T-helper 2 cell treated with Interferon-gamma antibody and Interleukin-4, amounts not matched to agents 5 μg/mL and 100 μg/mL, for 36 hours (primary cell): ENCODE measurements at regions not wholly inside any gene's neighbourhood (a gene's known extent, or its start where the extent isn't known, plus 50 kb on each side); places are given as distances from the start of the nearest gene placed in this dataset.

Experiments used
- DNase-seq: peaks from one replicate; pipeline ENCODE4 v3.0.0; 2021; ENCODE audit warnings: low spot score
- H3K27ac Mint-ChIP-seq: one replicate; pipeline ENCODE4 v1.8.0; 2021; ENCODE audit warnings: mild to moderate bottlenecking, mixed read lengths
- H3K27me3 Mint-ChIP-seq: one replicate; pipeline ENCODE4 v1.8.0; 2021; ENCODE audit warnings: low read depth, mixed read lengths
- H3K36me3 Mint-ChIP-seq: one replicate; pipeline ENCODE4 v1.8.0; 2021; ENCODE audit warnings: low read depth, mixed read lengths
- H3K4me1 Mint-ChIP-seq: one replicate; pipeline ENCODE4 v1.8.0; 2021; ENCODE audit warnings: low read depth, mixed read lengths
- H3K4me3 Mint-ChIP-seq: one replicate; pipeline ENCODE4 v1.8.0; 2022; ENCODE audit warnings: mild to moderate bottlenecking, moderate library complexity, mixed read lengths
- H3K9me3 Mint-ChIP-seq: one replicate; pipeline ENCODE4 v1.8.0; 2021; ENCODE audit warnings: mixed read lengths

DNA sequence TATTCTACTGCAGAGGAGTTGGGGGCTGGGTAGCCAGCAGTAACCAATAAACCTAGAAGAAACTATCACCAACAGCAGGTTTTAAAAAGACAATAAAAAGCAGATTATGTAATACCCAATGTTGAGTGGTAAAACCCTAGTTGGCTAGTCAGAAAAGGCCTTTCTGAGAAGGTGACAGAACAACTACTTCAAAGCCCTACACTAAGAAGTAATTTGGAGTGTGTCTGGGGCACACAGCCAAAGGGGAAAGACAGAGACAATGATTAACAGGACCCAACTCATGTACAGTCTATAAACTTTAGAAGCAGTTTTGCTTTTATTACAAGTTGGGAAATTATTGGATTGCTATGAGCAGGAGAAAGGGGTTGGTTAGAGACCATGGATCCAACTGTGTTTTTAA lies 77.2 kb upstream of the TMEM106B start:
- Mint-ChIP-seq H3K36me3 (peaks cover 4% of the 10 kb centered on the region), H3K27ac (no peak overlapping the region), H3K9me3 (peaks cover 11% of the 10 kb centered on the region), H3K27me3 (no peaks in the 10 kb centered on the region), H3K4me1 (peaks cover 27% of the 10 kb centered on the region), H3K4me3 (no peak overlapping the region)
- DNase-seq: no peak

DNA sequence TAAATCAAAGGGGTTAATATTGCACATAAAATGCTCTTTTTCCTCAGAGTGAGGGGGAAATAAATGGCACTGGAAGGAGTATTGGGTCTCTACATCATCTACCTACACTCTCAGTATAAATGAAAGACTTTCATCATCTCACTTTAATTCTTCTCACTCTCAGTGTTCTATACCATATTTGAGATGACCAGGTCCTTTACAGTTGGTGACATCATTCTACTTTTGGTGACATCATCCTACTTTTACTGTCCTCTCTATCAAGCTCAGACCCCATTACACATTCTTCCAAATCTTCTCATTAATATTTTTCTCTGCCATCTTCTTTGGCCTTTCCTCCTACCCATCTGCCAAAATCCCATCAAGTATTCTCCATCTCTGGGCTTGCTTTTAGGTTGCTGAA lies 74.6 kb upstream of the TMEM106B start:
- DNase-seq: no peak
- Mint-ChIP-seq H3K27me3 (peaks cover 2% of the 10 kb centered on the region), H3K9me3 (peaks cover 11% of the 10 kb centered on the region), H3K27ac (no peak overlapping the region), H3K36me3 (peaks cover 4% of the 10 kb centered on the region), H3K4me1 (peaks cover 15% of the 10 kb centered on the region), H3K4me3 (no peak overlapping the region)

DNA sequence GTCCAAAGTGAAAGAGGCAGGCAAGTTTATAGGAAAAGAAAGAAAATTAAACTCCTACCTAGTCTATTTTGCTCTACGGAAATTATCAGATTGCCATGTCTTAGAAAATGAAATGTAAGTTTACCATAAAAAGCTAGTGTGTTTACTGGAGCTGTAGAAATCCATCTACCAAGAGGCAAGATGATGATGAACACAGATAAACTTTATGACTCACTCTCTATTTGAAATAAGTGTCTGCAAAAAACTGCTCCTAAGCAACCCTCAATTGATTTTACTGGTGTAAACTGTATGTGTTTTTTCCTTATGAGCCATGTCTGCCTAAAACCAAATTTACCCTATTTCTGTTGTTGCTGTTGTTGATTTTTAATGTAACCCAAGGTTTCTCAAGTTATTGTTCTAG lies 73.8 kb upstream of the TMEM106B start:
- DNase-seq: no peak
- H3K4me3 Mint-ChIP-seq: no peak overlapping the region
- peaks cover 3% of the 10 kb centered on the region for H3K36me3 Mint-ChIP-seq
- H3K27me3 Mint-ChIP-seq: peaks cover 5% of the 10 kb centered on the region
- H3K9me3 Mint-ChIP-seq: peaks cover 6% of the 10 kb centered on the region
- H3K27ac Mint-ChIP-seq: no peak overlapping the region
- peaks cover 9% of the 10 kb centered on the region for H3K4me1 Mint-ChIP-seq

DNA sequence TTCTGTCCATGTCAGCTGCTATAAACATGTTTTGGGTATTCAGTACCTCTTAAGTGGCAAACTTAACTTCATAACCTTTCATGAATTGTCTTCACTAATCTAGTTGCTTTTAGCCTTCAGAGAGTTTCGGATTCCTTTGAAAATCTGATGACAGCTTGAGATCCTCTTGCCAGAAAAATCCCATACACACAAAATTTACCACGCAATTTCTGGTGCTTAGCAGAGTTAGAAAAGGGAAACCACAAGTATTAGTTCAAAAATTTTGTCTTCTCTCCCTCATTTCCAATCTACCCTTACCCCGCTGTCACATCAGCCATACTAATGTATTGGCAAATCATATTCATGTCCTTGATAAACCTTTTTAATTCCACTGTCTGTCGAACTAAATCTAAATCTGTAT lies 72.7 kb upstream of the TMEM106B start:
- DNase-seq: no peak
- Mint-ChIP-seq H3K27me3 (peaks cover 6% of the 10 kb centered on the region), H3K4me1 (peaks cover 9% of the 10 kb centered on the region), H3K27ac (no peak overlapping the region), H3K4me3 (no peak overlapping the region), H3K36me3 (no peaks in the 10 kb centered on the region), H3K9me3 (no peaks in the 10 kb centered on the region)

DNA sequence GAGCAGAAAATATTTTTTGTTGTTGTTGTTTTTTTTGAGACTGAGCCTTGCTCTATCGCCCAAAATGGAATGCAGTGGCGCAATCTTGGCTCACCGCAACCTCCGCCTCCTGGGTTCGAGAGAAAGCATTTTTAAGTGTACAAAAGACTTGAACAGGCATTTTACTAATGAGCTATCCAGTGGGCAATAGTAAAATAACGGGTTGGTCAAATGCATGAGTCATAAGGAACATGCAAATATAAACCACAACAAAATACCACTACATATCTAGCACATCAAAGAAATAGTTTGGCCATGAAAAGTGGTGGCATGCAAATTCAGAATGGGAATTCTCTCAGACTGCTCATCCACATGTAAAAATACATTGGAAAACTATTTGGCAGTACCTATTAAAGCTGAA lies 71.7 kb upstream of the TMEM106B start:
- no peak overlapping the region for H3K4me3 Mint-ChIP-seq
- H3K36me3 Mint-ChIP-seq: no peaks in the 10 kb centered on the region
- peaks cover 9% of the 10 kb centered on the region for H3K4me1 Mint-ChIP-seq
- H3K9me3 Mint-ChIP-seq: no peaks in the 10 kb centered on the region
- H3K27me3 Mint-ChIP-seq: peaks cover 6% of the 10 kb centered on the region
- no peak overlapping the region for H3K27ac Mint-ChIP-seq
- no peak for DNase-seq

DNA sequence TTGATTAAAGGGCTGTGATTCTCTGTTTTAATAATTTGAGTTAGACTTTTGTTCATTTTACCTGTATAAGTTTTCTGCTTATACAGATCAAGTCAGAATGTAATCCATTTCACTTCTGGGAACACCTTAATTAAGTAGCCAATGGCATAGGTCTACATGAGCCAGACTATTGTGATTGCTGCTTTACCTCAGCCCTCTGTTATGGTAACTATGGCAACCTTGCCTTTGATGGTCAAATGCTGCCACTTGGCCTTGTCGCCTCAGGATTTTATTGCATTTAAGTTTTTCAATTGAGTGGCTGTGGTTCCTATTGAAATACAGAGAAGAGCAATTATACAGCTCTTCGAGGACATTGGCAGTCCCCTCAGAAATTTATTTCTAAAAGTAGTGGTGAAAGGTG lies 64.3 kb upstream of the TMEM106B start:
- Mint-ChIP-seq H3K27ac (no peak overlapping the region), H3K4me3 (no peak overlapping the region), H3K9me3 (no peaks in the 10 kb centered on the region), H3K27me3 (peaks cover 5% of the 10 kb centered on the region), H3K4me1 (no peaks in the 10 kb centered on the region), H3K36me3 (no peaks in the 10 kb centered on the region)
- DNase-seq: no peak

DNA sequence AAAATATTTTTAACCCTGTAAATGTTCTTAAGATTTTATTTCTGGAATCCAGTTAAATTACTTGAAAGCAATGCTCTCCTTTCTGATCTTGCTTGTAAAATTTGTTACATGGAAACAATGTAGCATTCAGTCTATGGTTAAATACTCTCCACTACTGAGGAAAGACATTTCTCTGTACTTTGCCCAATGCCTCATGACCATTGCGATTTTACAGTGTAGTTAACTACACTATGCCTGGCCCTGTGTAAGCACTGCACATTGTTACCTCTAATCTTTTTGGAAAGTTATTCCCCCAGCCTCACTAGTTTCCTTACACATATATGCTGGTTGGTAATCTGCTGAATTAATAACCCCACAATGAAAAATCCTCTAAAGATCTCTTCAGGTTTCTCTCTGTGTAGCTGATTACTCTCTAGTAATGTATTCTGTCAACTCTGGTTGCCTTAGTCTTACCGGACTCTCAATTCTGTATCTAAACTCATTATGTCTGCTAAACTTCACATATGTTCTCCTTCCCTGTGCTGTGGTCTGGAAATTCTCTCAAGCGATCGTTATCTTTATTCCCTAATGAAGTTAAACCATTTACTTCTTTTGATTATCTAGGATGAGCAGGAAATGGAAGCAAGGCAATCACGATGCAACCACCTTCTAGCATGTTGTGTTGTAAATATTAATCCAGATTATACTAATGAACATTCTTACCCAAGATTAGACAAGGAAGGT lies 58.7 kb upstream of the TMEM106B start:
- DNase-seq: no peak
- Mint-ChIP-seq H3K4me3 (no peak overlapping the region), H3K4me1 (no peaks in the 10 kb centered on the region), H3K9me3 (no peaks in the 10 kb centered on the region), H3K27ac (no peak overlapping the region), H3K36me3 (no peaks in the 10 kb centered on the region), H3K27me3 (peaks cover 4% of the 10 kb centered on the region)

DNA sequence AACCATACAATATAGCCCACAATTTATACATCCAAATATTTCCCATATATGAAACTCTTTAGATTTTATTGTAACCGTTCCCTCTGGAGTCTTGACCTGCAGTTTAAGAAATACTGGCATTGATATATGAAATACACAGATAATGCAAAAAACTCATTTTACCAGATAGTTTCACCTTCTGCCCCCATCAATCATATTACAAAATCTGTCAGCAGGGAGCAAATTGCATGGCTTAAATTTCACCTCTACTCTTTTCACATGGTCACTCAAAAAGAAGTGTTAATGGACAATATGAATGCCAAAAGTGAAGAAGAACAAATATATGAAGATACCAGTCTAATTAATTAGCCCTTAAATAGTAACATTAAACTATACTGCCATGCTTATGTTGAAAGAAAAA lies 57.0 kb upstream of the TMEM106B start:
- Mint-ChIP-seq H3K4me3 (no peak overlapping the region), H3K27me3 (peaks cover 4% of the 10 kb centered on the region), H3K27ac (no peak overlapping the region), H3K4me1 (no peaks in the 10 kb centered on the region), H3K9me3 (no peaks in the 10 kb centered on the region), H3K36me3 (no peaks in the 10 kb centered on the region)
- DNase-seq: no peak

DNA sequence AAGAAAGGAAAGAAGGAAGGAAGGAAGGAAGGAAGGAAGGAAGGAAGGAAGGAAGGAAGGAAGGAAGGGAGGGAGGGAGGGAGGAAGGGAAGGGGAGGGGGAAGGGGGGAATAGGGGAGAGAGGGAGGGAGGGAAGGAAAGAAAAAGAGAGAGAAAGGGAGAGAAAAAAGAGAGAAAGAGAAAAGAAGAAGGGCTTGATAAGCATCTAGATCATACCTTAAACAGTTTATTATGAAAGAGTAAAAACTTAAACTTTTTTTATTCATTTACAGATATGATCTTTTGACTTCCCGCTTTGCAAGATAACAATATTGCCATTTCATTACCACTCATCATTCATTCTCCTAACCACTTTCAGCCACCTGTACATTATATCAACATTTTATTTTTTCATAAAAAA lies 53.6 kb upstream of the TMEM106B start:
- Mint-ChIP-seq H3K9me3 (no peaks in the 10 kb centered on the region), H3K4me3 (no peak overlapping the region), H3K27ac (no peak overlapping the region), H3K36me3 (no peaks in the 10 kb centered on the region), H3K4me1 (no peaks in the 10 kb centered on the region), H3K27me3 (peaks cover under 1% of the 10 kb centered on the region)
- no peak for DNase-seq

DNA sequence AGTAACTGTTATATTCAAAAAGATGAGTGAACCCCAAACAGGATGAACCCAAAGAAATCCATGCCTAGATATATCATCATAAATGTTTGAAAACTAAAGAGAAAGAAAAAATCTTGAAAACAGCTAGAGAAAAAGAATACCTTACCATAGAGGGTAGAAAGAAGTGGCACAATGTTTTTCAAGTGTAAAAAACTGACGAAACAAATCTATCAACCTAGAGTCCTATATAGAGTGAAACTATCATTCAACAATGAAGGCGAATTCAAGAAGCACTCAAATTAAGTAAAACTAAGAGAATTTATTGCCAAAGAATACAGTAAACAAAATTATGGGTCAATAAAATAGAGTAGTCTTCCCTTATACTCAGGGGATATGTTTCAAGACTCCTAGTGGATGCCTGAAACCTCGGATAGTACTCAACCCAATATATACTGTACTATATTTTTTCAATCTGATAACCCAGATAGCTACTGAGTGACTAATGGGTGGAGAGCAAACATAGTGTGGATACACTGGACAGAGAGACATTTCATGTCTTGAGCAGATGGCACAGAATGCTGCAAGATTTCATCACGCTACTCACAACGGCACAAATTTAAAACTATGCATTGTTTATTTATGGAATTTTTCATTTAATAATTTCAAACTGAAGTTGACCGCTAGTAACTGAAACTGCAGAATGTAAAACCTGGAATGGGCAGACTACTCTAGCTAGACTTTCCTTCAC lies 52.6 kb upstream of the TMEM106B start:
- DNase-seq: no peak
- H3K27ac Mint-ChIP-seq: no peak overlapping the region
- no peak overlapping the region for H3K4me3 Mint-ChIP-seq

DNA sequence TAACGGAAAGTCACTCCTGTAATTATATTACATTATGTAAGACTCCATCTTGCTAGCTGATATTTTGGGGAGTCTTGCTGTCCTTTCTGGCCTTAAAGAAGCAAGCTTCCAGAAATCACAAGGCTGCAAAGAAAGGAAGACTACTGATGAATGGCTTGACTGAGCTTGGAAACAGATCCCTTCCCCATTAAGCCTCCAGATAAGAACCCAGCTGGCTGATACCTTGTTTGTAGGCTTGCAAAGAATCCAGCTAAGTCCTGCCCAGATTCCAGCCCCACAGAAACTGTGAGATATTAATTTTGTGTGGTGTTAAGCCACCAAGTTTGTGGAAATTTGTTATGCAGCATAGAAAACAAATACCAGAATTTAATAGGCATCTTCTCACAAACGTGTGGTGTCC lies 49.9 kb upstream of the TMEM106B start:
- Mint-ChIP-seq H3K4me1 (no peaks in the 10 kb centered on the region), H3K4me3 (no peak overlapping the region), H3K9me3 (peaks cover 16% of the 10 kb centered on the region), H3K27ac (no peak overlapping the region), H3K27me3 (no peaks in the 10 kb centered on the region), H3K36me3 (no peaks in the 10 kb centered on the region)
- no peak for DNase-seq

More for the DNA sequence above, 52.6 kb upstream of the TMEM106B start:
- H3K4me1 Mint-ChIP-seq: no peaks in the 10 kb centered on the region
- no peaks in the 10 kb centered on the region for H3K9me3 Mint-ChIP-seq
- H3K27me3 Mint-ChIP-seq: no peaks in the 10 kb centered on the region
- H3K36me3 Mint-ChIP-seq: no peaks in the 10 kb centered on the region
